Ramos (cell line): ENCODE measurements at regions not wholly inside any gene's neighbourhood (a gene's known extent, or its start where the extent isn't known, plus 50 kb on each side); places are given as distances from the start of the nearest gene placed in this dataset.

Experiments used
- in situ Hi-C: fragments of 300-500 bp; cut with MboI; formaldehyde crosslinking; loops from one replicate; pipeline ENCODE4 v1.14.3; 2022; ENCODE audit warnings: low sequenced_read_pairs; ENCODE audit not compliant: unreplicated experiment

- in situ Hi-C loops, result no loop called here
Measured at GRCh38 chr9:18018221-18018620, 439.4 kb downstream of the SH3GL2 start.

GRCh38 chr9:18018661-18019060 lies 439.8 kb downstream of the SH3GL2 start:
- in situ Hi-C loops, result no loop called here

- in situ Hi-C loops, result no loop called here
Measured at GRCh38 chr9:18020121-18020745, 441.4 kb downstream of the SH3GL2 start.

- in situ Hi-C loops, result no loop called here
Measured at GRCh38 chr9:18022642-18023041, 443.8 kb downstream of the SH3GL2 start.

- in situ Hi-C loops, result no loop called here
Measured at GRCh38 chr9:18023332-18023731, 444.5 kb downstream of the SH3GL2 start.

GRCh38 chr9:18032636-18033035 lies 441.3 kb upstream of the ADAMTSL1 start:
- in situ Hi-C loops, result no loop called here

- in situ Hi-C loops, result no loop called here
Measured at GRCh38 chr9:18036422-18037187, 437.3 kb upstream of the ADAMTSL1 start.

- in situ Hi-C loops, result no loop called here
Measured at GRCh38 chr9:18037981-18038380, 436.0 kb upstream of the ADAMTSL1 start.

- in situ Hi-C loops, result no loop called here
Measured at GRCh38 chr9:18040327-18040726, 433.6 kb upstream of the ADAMTSL1 start.

GRCh38 chr9:18043978-18044377 lies 430.0 kb upstream of the ADAMTSL1 start:
- in situ Hi-C loops, result no loop called here

- in situ Hi-C loops, result no loop called here
Measured at GRCh38 chr9:18045326-18045725, 428.6 kb upstream of the ADAMTSL1 start.

GRCh38 chr9:18046068-18046467 lies 427.9 kb upstream of the ADAMTSL1 start:
- in situ Hi-C loops, result no loop called here

GRCh38 chr9:18051638-18052037 lies 422.3 kb upstream of the ADAMTSL1 start:
- in situ Hi-C loops, result no loop called here

- in situ Hi-C loops, result no loop called here
Measured at GRCh38 chr9:18052060-18052459, 421.9 kb upstream of the ADAMTSL1 start.

- in situ Hi-C loops, result no loop called here
Measured at GRCh38 chr9:18056269-18056992, 417.5 kb upstream of the ADAMTSL1 start.

- in situ Hi-C loops, result no loop called here
Measured at GRCh38 chr9:18056993-18057369, 417.0 kb upstream of the ADAMTSL1 start.

GRCh38 chr9:18058564-18059442 lies 415.1 kb upstream of the ADAMTSL1 start:
- in situ Hi-C loops, result no loop called here

GRCh38 chr9:18059447-18059846 lies 414.5 kb upstream of the ADAMTSL1 start:
- in situ Hi-C loops, result no loop called here

GRCh38 chr9:18060269-18060934 lies 413.6 kb upstream of the ADAMTSL1 start:
- in situ Hi-C loops, result no loop called here

GRCh38 chr9:18061332-18061731 lies 412.6 kb upstream of the ADAMTSL1 start:
- in situ Hi-C loops, result no loop called here
